ENCODE measurements at regions not wholly inside any gene's neighbourhood (a gene's known extent, or its start where the extent isn't known, plus 50 kb on each side); places are given as distances from the start of the nearest gene placed in this dataset.

GRCh38 chr14:53215101-53215500, 62.0 kb upstream of the DDHD1 start:
- DNase-seq (ENCODE audit: low read depth), result no peak

- no peak for DNase-seq (ENCODE audit: low read depth)
These were observed 61.3 kb upstream of the DDHD1 start for GRCh38 chr14:53214384-53214783.

- no peak for DNase-seq (ENCODE audit: low read depth)
These were observed 60.6 kb upstream of the DDHD1 start for GRCh38 chr14:53213761-53214160.

- peak; percentile 62 for DNase-seq (ENCODE audit: low read depth)
These were observed 56.2 kb upstream of the DDHD1 start for GRCh38 chr14:53209370-53209769.

All from fibroblast of gingiva (primary cell).